ENCODE measurements at regions not wholly inside any gene's neighbourhood (a gene's known extent, or its start where the extent isn't known, plus 50 kb on each side); places are given as distances from the start of the nearest gene placed in this dataset.

GRCh38 chr2:142332196-142332595 is 201.4 kb upstream of the LRP1B start:
- Histone ChIP-seq H3K4me3 (no peak overlapping the region), H3K9me3 (peaks cover 0 to 18% (median 3%) of the 10 kb centered on the region in 8 donors), H3K4me1 (no peaks in the 10 kb centered on the region), H3K27me3 (replicated peaks in 1 of 7) (no peaks in the 10 kb centered on the region), H3K36me3 (no peaks in the 10 kb centered on the region), H3K27ac (no peak overlapping the region)
- intact Hi-C loops (cut with DNase I; ENCODE audit: low total_unique reads) = no loop called here
- WGBS, 5 donors = 55 to 78% (median 60%) methylated on average over 2 of the region's 2 CpGs
- TF ChIP-seq POLR2A (IDR thresholded peaks at IDR 0.05) (no peak), POLR2AphosphoS5 (IDR thresholded peaks at IDR 0.05) (no peak), CTCF (IDR thresholded peaks at IDR 0.05 in 8 of 11, conservative IDR thresholded peaks at IDR 0.05 in 3 of 11) (no peak)
- no peak for DNase-seq

GRCh38 chr2:142330458-142330857 is 199.6 kb upstream of the LRP1B start:
- 78 to 89% (median 83%) methylated on average over 1 of the region's 1 CpG for WGBS, 5 donors
- TF ChIP-seq CTCF (IDR thresholded peaks at IDR 0.05 in 8 of 11, conservative IDR thresholded peaks at IDR 0.05 in 3 of 11) = no peak
- TF ChIP-seq POLR2A (IDR thresholded peaks at IDR 0.05) = no peak
- no peak for TF ChIP-seq POLR2AphosphoS5 (IDR thresholded peaks at IDR 0.05)
- no peaks in the 10 kb centered on the region for H3K27me3 ChIP-seq (replicated peaks in 1 of 7)
- intact Hi-C loops (cut with DNase I; ENCODE audit: low total_unique reads) = no loop called here
- no peak overlapping the region for H3K4me3 ChIP-seq
- H3K27ac ChIP-seq = no peak overlapping the region
- DNase-seq = no peak
- H3K4me1 ChIP-seq = no peaks in the 10 kb centered on the region
- H3K9me3 ChIP-seq = peaks cover 0 to 17% (median 3%) of the 10 kb centered on the region in 8 donors
- no peaks in the 10 kb centered on the region for H3K36me3 ChIP-seq

DNA sequence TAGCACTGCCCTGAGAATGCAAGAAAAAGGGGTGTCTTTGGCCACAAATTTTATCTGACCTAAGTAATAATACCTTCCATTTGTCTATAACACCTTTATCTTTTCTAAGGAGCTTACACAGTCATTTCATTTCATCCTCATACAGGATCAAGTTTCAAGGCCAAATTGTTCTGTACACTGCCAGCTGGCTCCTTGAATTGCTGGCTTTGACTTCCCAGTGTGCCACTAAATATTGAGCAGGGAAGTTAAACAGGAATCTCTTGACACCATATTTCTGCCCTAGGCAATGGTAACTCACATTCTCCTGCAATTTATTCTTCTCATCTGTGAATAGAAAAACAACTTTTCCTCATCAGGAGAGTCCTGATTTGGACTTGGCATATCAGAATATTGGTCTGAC is 195.1 kb upstream of the LRP1B start:
- no peaks in the 10 kb centered on the region for H3K4me1 ChIP-seq
- DNase-seq = no peak
- no peaks in the 10 kb centered on the region for H3K36me3 ChIP-seq
- TF ChIP-seq POLR2A (IDR thresholded peaks at IDR 0.05) (no peak), POLR2AphosphoS5 (IDR thresholded peaks at IDR 0.05) (no peak), CTCF (IDR thresholded peaks at IDR 0.05 in 8 of 11, conservative IDR thresholded peaks at IDR 0.05 in 3 of 11) (no peak)
- intact Hi-C loops (cut with DNase I; ENCODE audit: low total_unique reads) = no loop called here
- no peak overlapping the region for H3K27ac ChIP-seq
- no peak overlapping the region for H3K4me3 ChIP-seq
- H3K27me3 ChIP-seq (replicated peaks in 1 of 7) = no peaks in the 10 kb centered on the region
- no peaks in the 10 kb centered on the region for H3K9me3 ChIP-seq

GRCh38 chr2:142323206-142323605 is 192.4 kb upstream of the LRP1B start:
- Histone ChIP-seq H3K27ac (no peak overlapping the region), H3K4me3 (no peak overlapping the region), H3K36me3 (no peaks in the 10 kb centered on the region), H3K27me3 (replicated peaks in 1 of 7) (no peaks in the 10 kb centered on the region), H3K9me3 (no peaks in the 10 kb centered on the region), H3K4me1 (no peaks in the 10 kb centered on the region)
- no peak for DNase-seq
- TF ChIP-seq POLR2AphosphoS5 (IDR thresholded peaks at IDR 0.05) (no peak), POLR2A (IDR thresholded peaks at IDR 0.05) (no peak), CTCF (IDR thresholded peaks at IDR 0.05 in 8 of 11, conservative IDR thresholded peaks at IDR 0.05 in 3 of 11) (no peak)
- intact Hi-C loops (cut with DNase I; ENCODE audit: low total_unique reads) = no loop called here
- 63 to 83% (median 72%) methylated on average over 1 of the region's 1 CpG for whole genome bisulfite sequencing, 5 donors
